GM18868 (cell line): ENCODE measurements at regions not wholly inside any gene's neighbourhood (a gene's known extent, or its start where the extent isn't known, plus 50 kb on each side); places are given as distances from the start of the nearest gene placed in this dataset.

Source experiments
- ATAC-seq: cut with Tn5 transposase; IDR thresholded peaks from one replicate; pipeline ENCODE4 v1.9.1; 2021; ENCODE audit warnings: mild to moderate bottlenecking, moderate library complexity; ENCODE audit not compliant: unreplicated experiment

- ATAC-seq, result no peak
Observed at GRCh38 chr9:7403839-7404487, 395.6 kb downstream of the DMAC1 start.

- no peak for ATAC-seq
Observed at GRCh38 chr9:7403028-7403389, 396.6 kb downstream of the DMAC1 start.

GRCh38 chr9:7402334-7403027 is 397.1 kb downstream of the DMAC1 start:
- ATAC-seq, result no peak

- no peak for ATAC-seq
Observed at GRCh38 chr9:7401116-7401515, 398.5 kb downstream of the DMAC1 start.

- no peak for ATAC-seq
Observed at GRCh38 chr9:7394002-7394774, 405.4 kb downstream of the DMAC1 start.

- ATAC-seq, result no peak
Observed at GRCh38 chr9:7392148-7392547, 407.4 kb downstream of the DMAC1 start.

- no peak for ATAC-seq
Observed at GRCh38 chr9:7388755-7389154, 410.8 kb downstream of the DMAC1 start.

GRCh38 chr9:7387840-7388239 is 411.7 kb downstream of the DMAC1 start:
- ATAC-seq, result no peak

- ATAC-seq, result no peak
Observed at GRCh38 chr9:7382304-7382703, 417.3 kb downstream of the DMAC1 start.

GRCh38 chr9:7377489-7377888 is 422.1 kb downstream of the DMAC1 start:
- ATAC-seq, result no peak

- no peak for ATAC-seq
Observed at GRCh38 chr9:7376833-7377232, 422.7 kb downstream of the DMAC1 start.

- ATAC-seq, result no peak
Observed at GRCh38 chr9:7376213-7376612, 423.4 kb downstream of the DMAC1 start.

- no peak for ATAC-seq
Observed at GRCh38 chr9:7375013-7375511, 424.5 kb downstream of the DMAC1 start.

GRCh38 chr9:7370988-7371387 is 428.6 kb downstream of the DMAC1 start:
- ATAC-seq, result no peak

- ATAC-seq, result no peak
Observed at GRCh38 chr9:7370381-7370780, 429.2 kb downstream of the DMAC1 start.

GRCh38 chr9:7369384-7369821 is 430.2 kb downstream of the DMAC1 start:
- no peak for ATAC-seq

GRCh38 chr9:7368410-7369292 is 430.9 kb downstream of the DMAC1 start:
- ATAC-seq, result no peak

- ATAC-seq, result no peak
Observed at GRCh38 chr9:7367726-7368125, 431.9 kb downstream of the DMAC1 start.

- no peak for ATAC-seq
Observed at GRCh38 chr9:7366121-7366520, 433.5 kb downstream of the DMAC1 start.

- no peak for ATAC-seq
Observed at GRCh38 chr9:7363777-7364477, 435.7 kb downstream of the DMAC1 start.
